Fibroblast of the aortic adventitia (primary cell): ENCODE measurements at regions not wholly inside any gene's neighbourhood (a gene's known extent, or its start where the extent isn't known, plus 50 kb on each side); places are given as distances from the start of the nearest gene placed in this dataset.

Experiments used
- DNase-seq: peaks from one replicate; pipeline ENCODE4 v3.0.0-alpha.2; 2010; ENCODE audit warnings: low read depth
- H3K4me3 ChIP-seq: 2 replicates; pipeline ENCODE4 v1.5.1; 2011; ENCODE audit warnings: low read depth, mild to moderate bottlenecking, control low read depth, low read length, moderate library complexity
- TF ChIP-seq, protein P1 (sequence below): IDR thresholded peaks from 2 replicates; pipeline ENCODE4 v1.5.1; 2011; ENCODE audit warnings: mild to moderate bottlenecking, low read length, control low read depth, inconsistent platforms; ENCODE audit not compliant: insufficient read depth

DNA sequence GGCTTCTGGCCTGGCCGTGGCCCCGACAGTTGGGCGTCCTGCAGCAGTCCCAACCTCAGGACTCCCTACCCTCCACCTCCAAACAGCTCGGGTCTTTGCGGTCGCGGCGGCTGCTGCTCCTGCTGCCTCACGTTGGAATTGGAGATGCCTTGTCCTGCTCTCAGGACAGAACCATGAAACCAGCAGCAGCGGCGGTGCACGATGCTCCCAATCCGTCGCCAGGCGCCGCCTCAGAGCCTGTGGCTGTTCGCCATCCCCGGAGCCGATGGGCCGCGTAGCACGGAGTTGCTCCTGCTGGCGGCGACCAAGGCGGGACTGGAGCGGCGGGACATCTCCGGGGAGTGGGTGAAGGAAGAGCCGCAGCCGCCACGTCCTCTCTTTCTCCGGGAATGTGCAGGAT is 1965.9 kb downstream of the TP53TG3F start:
- DNase-seq = no peak
- TF ChIP-seq, protein P1, sequence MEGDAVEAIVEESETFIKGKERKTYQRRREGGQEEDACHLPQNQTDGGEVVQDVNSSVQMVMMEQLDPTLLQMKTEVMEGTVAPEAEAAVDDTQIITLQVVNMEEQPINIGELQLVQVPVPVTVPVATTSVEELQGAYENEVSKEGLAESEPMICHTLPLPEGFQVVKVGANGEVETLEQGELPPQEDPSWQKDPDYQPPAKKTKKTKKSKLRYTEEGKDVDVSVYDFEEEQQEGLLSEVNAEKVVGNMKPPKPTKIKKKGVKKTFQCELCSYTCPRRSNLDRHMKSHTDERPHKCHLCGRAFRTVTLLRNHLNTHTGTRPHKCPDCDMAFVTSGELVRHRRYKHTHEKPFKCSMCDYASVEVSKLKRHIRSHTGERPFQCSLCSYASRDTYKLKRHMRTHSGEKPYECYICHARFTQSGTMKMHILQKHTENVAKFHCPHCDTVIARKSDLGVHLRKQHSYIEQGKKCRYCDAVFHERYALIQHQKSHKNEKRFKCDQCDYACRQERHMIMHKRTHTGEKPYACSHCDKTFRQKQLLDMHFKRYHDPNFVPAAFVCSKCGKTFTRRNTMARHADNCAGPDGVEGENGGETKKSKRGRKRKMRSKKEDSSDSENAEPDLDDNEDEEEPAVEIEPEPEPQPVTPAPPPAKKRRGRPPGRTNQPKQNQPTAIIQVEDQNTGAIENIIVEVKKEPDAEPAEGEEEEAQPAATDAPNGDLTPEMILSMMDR = no peak
- no peak overlapping the region for H3K4me3 ChIP-seq

DNA sequence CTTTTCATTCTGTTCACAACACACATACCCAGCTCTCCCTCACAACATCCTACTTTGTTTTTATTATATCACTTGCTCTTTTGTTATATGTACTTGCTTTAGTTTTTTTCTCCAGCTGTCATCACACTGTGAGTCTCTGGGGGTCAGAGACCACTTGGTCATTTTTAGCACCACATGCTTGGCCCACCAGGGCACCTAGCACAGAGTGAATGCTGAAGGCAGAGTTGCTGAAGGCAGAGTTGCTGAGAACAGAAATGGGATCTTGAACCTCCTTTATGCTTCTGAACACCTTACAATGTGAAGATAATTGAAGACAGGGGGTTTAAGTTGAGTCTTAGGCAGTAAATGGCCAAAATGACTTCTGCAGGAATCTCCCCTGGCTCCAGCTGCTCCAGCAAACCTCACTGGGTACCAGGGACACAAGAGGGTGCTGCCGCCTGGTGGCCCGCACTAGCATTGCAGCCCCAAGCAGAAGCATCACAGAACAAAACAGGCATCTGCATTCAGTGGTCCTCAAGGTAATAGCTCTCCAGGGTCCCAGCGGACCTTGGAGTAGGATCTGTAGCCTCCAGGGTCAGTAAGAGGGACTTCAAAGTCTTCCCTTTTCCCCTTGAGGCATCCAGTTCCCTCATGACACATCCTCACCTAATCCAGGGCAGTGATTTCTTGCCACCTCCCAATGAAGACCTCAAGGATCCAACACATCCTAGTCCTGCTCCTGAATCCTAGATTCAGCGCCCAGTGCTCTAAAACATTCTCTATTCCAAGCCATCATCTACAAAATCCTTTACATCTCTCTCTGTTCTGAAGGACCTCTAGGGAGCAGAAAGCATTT is 1972.6 kb downstream of the TP53TG3F start:
- TF ChIP-seq, protein P1 = peak; percentile 32
- H3K4me3 ChIP-seq = no peak overlapping the region
- DNase-seq = no peak

DNA sequence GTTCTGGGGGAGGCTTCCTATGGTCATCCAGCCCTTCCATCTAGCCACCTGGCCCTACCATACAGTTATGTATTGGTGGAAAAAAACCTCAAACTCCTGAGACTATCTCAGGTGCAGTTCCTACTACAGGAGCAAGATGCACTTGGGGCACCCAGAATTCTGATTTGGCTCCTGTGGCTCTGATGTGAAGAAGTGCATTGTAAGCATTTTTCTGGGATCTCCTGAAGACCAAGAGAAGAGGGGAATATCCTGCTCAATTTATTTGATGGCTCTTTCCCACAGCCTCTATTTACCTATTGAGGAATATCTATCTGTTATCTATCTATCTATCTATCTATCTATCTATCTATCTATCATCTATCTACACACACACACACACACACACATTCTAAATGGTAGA is 1981.5 kb downstream of the TP53TG3F start:
- no peak for DNase-seq
- TF ChIP-seq, protein P1 = no peak
- H3K4me3 ChIP-seq = no peak overlapping the region

DNA sequence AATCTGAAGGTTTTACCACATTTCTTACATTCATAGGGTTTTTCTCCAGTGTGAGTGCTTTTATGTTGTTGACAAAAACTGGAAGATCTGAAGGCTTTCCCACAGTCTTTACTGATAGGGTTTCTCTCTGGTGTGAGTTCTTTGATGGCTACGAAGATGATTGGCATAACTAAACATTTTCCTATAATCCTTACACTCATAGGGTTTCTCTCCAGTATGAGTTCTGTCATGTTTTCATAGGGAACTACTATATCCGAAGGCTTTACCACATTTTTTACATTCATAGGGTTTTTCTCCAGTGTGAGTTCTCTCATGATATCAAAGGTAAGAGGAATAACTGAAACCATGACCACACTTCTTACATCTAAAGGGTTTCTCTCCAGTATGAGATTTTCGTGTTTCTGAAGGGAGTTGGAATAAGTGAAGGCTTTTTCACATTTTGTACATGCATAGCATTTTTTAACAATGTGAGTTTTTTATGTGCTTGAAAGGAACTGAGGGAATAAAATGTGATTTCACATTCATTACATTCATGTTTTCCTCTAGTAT is 1987.7 kb downstream of the TP53TG3F start:
- H3K4me3 ChIP-seq = no peak overlapping the region
- DNase-seq = no peak
- TF ChIP-seq, protein P1 = no peak

DNA sequence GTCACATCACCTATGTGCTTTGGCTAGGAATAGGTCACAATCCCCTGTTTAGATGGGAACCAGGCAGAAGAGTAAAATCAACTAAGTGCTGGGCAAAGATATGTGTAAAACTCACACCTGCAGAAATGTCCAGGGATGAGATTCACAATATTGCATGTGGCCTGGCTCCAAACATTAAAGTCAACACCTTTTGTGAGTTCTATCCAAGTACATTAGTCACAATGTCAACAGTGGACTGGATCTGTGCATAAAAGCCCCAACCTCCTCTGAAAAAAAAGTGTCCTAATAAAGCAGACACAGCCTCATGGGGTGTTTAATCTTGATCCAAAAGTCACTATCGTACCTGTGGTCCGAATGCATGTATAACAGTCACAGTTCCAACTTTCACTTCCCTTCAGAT is 1990.3 kb downstream of the TP53TG3F start:
- TF ChIP-seq, protein P1 = no peak
- no peak overlapping the region for H3K4me3 ChIP-seq

GRCh38 chr16:35450648-35451047 is 1991.2 kb downstream of the TP53TG3F start:
- no peak for DNase-seq
- no peak overlapping the region for H3K4me3 ChIP-seq
- TF ChIP-seq, protein P1 = no peak

More for the DNA sequence above, 1990.3 kb downstream of the TP53TG3F start:
- no peak for DNase-seq
